ENCODE measurements at regions not wholly inside any gene's neighbourhood (a gene's known extent, or its start where the extent isn't known, plus 50 kb on each side); places are given as distances from the start of the nearest gene placed in this dataset.

DNA sequence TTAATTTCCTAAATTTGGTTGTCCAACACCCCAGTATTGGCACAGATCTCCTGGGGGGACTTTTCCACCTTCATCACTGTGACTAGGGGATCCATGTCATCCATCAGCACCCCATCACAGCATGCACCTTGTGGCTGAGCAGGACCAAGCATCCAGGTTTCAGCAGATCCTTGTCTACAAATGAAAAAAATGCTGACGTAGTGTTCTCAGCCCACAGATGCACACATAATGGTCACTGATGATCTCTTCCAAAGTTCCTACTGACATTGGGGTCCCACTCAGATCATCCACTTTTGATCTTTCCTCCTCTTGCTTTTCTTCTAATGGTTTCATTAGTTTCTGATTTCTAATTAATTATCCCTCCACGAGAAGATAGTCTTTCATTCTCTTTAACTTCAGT, 373.1 kb downstream of the TBX15 start:
- Histone ChIP-seq H3K27me3 (ENCODE audit: insufficient read depth) (no peaks in the 10 kb centered on the region), H3F3A (replicated peaks; ENCODE audit: low read depth) (no peaks in the 10 kb centered on the region), H3K36me3 (ENCODE audit: insufficient read depth) (no peaks in the 10 kb centered on the region), H4K20me1 (replicated peaks; ENCODE audit: insufficient read depth) (no peaks in the 10 kb centered on the region), H3K9me2 (ENCODE audit: insufficient read depth) (peaks cover 5% of the 10 kb centered on the region), H3K4me3 (no peak overlapping the region), H2AFZ (no peak overlapping the region), H3K4me2 (no peak overlapping the region), H3K4me1 (ENCODE audit: insufficient read depth) (no peaks in the 10 kb centered on the region), H3K79me2 (replicated peaks; ENCODE audit: insufficient read depth) (no peaks in the 10 kb centered on the region), H3K27ac (ENCODE audit: low read depth) (no peak overlapping the region)
- DNase-seq (ENCODE audit: low spot score) (no peak), ATAC-seq (no peak)
- no peak overlapping the region for H3K4me3 Mint-ChIP-seq
- TF ChIP-seq, protein P1, sequence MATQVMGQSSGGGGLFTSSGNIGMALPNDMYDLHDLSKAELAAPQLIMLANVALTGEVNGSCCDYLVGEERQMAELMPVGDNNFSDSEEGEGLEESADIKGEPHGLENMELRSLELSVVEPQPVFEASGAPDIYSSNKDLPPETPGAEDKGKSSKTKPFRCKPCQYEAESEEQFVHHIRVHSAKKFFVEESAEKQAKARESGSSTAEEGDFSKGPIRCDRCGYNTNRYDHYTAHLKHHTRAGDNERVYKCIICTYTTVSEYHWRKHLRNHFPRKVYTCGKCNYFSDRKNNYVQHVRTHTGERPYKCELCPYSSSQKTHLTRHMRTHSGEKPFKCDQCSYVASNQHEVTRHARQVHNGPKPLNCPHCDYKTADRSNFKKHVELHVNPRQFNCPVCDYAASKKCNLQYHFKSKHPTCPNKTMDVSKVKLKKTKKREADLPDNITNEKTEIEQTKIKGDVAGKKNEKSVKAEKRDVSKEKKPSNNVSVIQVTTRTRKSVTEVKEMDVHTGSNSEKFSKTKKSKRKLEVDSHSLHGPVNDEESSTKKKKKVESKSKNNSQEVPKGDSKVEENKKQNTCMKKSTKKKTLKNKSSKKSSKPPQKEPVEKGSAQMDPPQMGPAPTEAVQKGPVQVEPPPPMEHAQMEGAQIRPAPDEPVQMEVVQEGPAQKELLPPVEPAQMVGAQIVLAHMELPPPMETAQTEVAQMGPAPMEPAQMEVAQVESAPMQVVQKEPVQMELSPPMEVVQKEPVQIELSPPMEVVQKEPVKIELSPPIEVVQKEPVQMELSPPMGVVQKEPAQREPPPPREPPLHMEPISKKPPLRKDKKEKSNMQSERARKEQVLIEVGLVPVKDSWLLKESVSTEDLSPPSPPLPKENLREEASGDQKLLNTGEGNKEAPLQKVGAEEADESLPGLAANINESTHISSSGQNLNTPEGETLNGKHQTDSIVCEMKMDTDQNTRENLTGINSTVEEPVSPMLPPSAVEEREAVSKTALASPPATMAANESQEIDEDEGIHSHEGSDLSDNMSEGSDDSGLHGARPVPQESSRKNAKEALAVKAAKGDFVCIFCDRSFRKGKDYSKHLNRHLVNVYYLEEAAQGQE (IDR thresholded peaks at IDR 0.05; ENCODE audit: unreplicated experiment), result no peak
- TF ChIP-seq CREB1 (CRISPR knock-in tag; IDR thresholded peaks at IDR 0.05; ENCODE audit: low read depth) (no peak), EZH2phosphoT487 (IDR thresholded peaks at IDR 0.05; ENCODE audit: unreplicated experiment) (no peak), JUNB (IDR thresholded peaks at IDR 0.05; ENCODE audit: unreplicated experiment) (no peak), EZH2 (IDR thresholded peaks at IDR 0.05; ENCODE audit: low read depth, unreplicated experiment) (no peak), NANOG (IDR thresholded peaks at IDR 0.05; ENCODE audit: borderline replicate concordance) (no peak), ZNF114 (CRISPR knock-in tag; IDR thresholded peaks at IDR 0.05) (no peak), STAT1 (IDR thresholded peaks at IDR 0.05; ENCODE audit: unreplicated experiment) (no peak), ZNF331 (CRISPR knock-in tag; IDR thresholded peaks at IDR 0.05; ENCODE audit: low read depth) (no peak), POLR2AphosphoS5 (IDR thresholded peaks at IDR 0.05; ENCODE audit: low read depth) (no peak), ETS1 (IDR thresholded peaks at IDR 0.05) (no peak)
- TF ChIP-seq, protein P2, sequence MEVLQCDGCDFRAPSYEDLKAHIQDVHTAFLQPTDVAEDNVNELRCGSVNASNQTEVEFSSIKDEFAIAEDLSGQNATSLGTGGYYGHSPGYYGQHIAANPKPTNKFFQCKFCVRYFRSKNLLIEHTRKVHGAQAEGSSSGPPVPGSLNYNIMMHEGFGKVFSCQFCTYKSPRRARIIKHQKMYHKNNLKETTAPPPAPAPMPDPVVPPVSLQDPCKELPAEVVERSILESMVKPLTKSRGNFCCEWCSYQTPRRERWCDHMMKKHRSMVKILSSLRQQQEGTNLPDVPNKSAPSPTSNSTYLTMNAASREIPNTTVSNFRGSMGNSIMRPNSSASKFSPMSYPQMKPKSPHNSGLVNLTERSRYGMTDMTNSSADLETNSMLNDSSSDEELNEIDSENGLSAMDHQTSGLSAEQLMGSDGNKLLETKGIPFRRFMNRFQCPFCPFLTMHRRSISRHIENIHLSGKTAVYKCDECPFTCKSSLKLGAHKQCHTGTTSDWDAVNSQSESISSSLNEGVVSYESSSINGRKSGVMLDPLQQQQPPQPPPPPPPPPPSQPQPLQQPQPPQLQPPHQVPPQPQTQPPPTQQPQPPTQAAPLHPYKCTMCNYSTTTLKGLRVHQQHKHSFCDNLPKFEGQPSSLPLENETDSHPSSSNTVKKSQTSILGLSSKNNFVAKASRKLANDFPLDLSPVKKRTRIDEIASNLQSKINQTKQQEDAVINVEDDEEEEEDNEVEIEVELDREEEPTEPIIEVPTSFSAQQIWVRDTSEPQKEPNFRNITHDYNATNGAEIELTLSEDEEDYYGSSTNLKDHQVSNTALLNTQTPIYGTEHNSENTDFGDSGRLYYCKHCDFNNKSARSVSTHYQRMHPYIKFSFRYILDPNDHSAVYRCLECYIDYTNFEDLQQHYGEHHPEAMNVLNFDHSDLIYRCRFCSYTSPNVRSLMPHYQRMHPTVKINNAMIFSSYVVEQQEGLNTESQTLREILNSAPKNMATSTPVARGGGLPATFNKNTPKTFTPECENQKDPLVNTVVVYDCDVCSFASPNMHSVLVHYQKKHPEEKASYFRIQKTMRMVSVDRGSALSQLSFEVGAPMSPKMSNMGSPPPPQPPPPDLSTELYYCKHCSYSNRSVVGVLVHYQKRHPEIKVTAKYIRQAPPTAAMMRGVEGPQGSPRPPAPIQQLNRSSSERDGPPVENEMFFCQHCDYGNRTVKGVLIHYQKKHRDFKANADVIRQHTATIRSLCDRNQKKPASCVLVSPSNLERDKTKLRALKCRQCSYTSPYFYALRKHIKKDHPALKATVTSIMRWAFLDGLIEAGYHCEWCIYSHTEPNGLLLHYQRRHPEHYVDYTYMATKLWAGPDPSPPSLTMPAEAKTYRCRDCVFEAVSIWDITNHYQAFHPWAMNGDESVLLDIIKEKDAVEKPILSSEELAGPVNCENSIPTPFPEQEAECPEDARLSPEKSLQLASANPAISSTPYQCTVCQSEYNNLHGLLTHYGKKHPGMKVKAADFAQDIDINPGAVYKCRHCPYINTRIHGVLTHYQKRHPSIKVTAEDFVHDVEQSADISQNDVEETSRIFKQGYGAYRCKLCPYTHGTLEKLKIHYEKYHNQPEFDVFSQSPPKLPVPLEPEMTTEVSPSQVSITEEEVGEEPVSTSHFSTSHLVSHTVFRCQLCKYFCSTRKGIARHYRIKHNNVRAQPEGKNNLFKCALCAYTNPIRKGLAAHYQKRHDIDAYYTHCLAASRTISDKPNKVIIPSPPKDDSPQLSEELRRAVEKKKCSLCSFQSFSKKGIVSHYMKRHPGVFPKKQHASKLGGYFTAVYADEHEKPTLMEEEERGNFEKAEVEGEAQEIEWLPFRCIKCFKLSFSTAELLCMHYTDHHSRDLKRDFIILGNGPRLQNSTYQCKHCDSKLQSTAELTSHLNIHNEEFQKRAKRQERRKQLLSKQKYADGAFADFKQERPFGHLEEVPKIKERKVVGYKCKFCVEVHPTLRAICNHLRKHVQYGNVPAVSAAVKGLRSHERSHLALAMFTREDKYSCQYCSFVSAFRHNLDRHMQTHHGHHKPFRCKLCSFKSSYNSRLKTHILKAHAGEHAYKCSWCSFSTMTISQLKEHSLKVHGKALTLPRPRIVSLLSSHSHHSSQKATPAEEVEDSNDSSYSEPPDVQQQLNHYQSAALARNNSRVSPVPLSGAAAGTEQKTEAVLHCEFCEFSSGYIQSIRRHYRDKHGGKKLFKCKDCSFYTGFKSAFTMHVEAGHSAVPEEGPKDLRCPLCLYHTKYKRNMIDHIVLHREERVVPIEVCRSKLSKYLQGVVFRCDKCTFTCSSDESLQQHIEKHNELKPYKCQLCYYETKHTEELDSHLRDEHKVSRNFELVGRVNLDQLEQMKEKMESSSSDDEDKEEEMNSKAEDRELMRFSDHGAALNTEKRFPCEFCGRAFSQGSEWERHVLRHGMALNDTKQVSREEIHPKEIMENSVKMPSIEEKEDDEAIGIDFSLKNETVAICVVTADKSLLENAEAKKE (CRISPR knock-in tag; IDR thresholded peaks at IDR 0.05), result no peak
- TF ChIP-seq, protein P3, sequence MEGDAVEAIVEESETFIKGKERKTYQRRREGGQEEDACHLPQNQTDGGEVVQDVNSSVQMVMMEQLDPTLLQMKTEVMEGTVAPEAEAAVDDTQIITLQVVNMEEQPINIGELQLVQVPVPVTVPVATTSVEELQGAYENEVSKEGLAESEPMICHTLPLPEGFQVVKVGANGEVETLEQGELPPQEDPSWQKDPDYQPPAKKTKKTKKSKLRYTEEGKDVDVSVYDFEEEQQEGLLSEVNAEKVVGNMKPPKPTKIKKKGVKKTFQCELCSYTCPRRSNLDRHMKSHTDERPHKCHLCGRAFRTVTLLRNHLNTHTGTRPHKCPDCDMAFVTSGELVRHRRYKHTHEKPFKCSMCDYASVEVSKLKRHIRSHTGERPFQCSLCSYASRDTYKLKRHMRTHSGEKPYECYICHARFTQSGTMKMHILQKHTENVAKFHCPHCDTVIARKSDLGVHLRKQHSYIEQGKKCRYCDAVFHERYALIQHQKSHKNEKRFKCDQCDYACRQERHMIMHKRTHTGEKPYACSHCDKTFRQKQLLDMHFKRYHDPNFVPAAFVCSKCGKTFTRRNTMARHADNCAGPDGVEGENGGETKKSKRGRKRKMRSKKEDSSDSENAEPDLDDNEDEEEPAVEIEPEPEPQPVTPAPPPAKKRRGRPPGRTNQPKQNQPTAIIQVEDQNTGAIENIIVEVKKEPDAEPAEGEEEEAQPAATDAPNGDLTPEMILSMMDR (conservative IDR thresholded peaks at IDR 0.05; ENCODE audit: low read depth in 2 of 2), result no peak
- no peak overlapping the region for H3K27ac Mint-ChIP-seq
- peaks cover 4% of the 10 kb centered on the region for H3K9me3 Mint-ChIP-seq
- H3K27me3 Mint-ChIP-seq (ENCODE audit: insufficient read depth, low read depth, poor library complexity), result peaks cover 8% of the 10 kb centered on the region
- peaks cover under 1% of the 10 kb centered on the region; the same call in 1 of the 3 replicates for H3K36me3 Mint-ChIP-seq (ENCODE audit: low read depth)
- no peaks in the 10 kb centered on the region; the same call in 2 of the 3 replicates for H3K4me1 Mint-ChIP-seq
